ENCODE measurements at regions not wholly inside any gene's neighbourhood (a gene's known extent, or its start where the extent isn't known, plus 50 kb on each side); places are given as distances from the start of the nearest gene placed in this dataset.

DNA sequence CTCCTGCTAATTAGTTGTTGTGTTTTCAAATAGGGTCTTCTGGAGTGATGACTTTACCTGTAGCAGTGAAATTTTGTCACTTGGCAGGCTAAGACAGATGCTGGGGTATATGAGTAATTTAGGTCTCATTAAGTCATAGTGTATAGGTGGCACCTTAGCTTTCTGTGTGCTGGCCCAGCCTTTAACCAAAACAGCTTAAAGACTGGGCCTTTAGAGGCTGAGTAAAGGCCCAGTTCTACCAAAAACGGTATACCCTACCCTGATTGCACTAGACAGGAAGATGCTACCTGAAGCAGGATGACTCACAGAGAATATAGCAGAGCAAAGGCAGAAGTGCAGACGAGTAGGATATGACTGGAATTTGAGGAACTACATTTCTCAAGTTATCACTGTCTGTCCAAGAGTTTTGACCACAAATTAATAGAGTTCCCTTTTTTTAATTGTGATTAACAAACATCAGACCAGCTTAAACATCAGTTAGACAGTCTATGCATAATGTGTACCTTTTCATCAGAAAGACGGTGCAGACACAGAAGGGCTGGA lies 337.9 kb upstream of the SALL3 start:
- TF ChIP-seq POLR2A (IDR thresholded peaks at IDR 0.05; ENCODE audit: extremely low read depth, insufficient read length) = no peak
- TF ChIP-seq, protein P1, sequence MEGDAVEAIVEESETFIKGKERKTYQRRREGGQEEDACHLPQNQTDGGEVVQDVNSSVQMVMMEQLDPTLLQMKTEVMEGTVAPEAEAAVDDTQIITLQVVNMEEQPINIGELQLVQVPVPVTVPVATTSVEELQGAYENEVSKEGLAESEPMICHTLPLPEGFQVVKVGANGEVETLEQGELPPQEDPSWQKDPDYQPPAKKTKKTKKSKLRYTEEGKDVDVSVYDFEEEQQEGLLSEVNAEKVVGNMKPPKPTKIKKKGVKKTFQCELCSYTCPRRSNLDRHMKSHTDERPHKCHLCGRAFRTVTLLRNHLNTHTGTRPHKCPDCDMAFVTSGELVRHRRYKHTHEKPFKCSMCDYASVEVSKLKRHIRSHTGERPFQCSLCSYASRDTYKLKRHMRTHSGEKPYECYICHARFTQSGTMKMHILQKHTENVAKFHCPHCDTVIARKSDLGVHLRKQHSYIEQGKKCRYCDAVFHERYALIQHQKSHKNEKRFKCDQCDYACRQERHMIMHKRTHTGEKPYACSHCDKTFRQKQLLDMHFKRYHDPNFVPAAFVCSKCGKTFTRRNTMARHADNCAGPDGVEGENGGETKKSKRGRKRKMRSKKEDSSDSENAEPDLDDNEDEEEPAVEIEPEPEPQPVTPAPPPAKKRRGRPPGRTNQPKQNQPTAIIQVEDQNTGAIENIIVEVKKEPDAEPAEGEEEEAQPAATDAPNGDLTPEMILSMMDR (IDR thresholded peaks at IDR 0.05; ENCODE audit: low read depth, low read length) = no peak
- TF ChIP-seq, protein P2, sequence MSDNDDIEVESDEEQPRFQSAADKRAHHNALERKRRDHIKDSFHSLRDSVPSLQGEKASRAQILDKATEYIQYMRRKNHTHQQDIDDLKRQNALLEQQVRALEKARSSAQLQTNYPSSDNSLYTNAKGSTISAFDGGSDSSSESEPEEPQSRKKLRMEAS (IDR thresholded peaks at IDR 0.05; ENCODE audit: low read depth, low read length) = no peak
- no peak for TF ChIP-seq MYC (IDR thresholded peaks at IDR 0.05; ENCODE audit: low read depth, low read length)
